Upper lobe of right lung (tissue), 1 donor: ENCODE measurements at regions not wholly inside any gene's neighbourhood (a gene's known extent, or its start where the extent isn't known, plus 50 kb on each side); places are given as distances from the start of the nearest gene placed in this dataset.
A peak's percentile ranks its signal among the peaks of the same experiment; 100 is the strongest.

Experiments used
- ATAC-seq: fragments of 200-7000 bp; cut with Tn5 transposase; one replicate; pipeline ENCODE4 v1.9.1; 2020; ENCODE audit warnings: mild to moderate bottlenecking, moderate library complexity
- DNase-seq: peaks from one replicate; pipeline ENCODE4 v3.0.0-alpha.2; 2020
- H3K27ac ChIP-seq: fragments of 200-600 bp; one replicate; pipeline ENCODE4 v1.8.0; 2022
- H3K27me3 ChIP-seq: fragments of 200-600 bp; one replicate; pipeline ENCODE4 v1.8.0; 2022; ENCODE audit warnings: mild to moderate bottlenecking
- H3K36me3 ChIP-seq: fragments of 200-600 bp; one replicate; pipeline ENCODE4 v1.8.0; 2022
- H3K4me1 ChIP-seq: fragments of 200-600 bp; one replicate; pipeline ENCODE4 v1.8.0; 2022
- H3K4me3 ChIP-seq: fragments of 200-600 bp; one replicate; pipeline ENCODE4 v1.8.0; 2022; ENCODE audit warnings: mild to moderate bottlenecking
- H3K9me3 ChIP-seq: fragments of 200-600 bp; one replicate; pipeline ENCODE4 v1.8.0; 2022
- intact Hi-C: fragments of 100-400 bp; cut with DNase I; formaldehyde crosslinking; loops from one replicate; pipeline ENCODE4 v1.11.0; 2022
- TF ChIP-seq, protein P1 (sequence below): fragments of 200-600 bp; IDR thresholded peaks from one replicate; pipeline ENCODE4 v1.8.0; 2022; ENCODE audit warnings: antibody characterized with exemption
- donor health status: DM: no; HTN: yes; CAD: no; lungs with severe emphysema.

- DNase-seq (peak; percentile 35), ATAC-seq (no peak)
- Histone ChIP-seq H3K27ac (no peak overlapping the region), H3K4me3 (no peak overlapping the region), H3K4me1 (peaks cover 14% of the 10 kb centered on the region), H3K36me3 (no peaks in the 10 kb centered on the region), H3K27me3 (no peaks in the 10 kb centered on the region), H3K9me3 (no peaks in the 10 kb centered on the region)
- intact Hi-C loops = no loop called here
- TF ChIP-seq, protein P1, sequence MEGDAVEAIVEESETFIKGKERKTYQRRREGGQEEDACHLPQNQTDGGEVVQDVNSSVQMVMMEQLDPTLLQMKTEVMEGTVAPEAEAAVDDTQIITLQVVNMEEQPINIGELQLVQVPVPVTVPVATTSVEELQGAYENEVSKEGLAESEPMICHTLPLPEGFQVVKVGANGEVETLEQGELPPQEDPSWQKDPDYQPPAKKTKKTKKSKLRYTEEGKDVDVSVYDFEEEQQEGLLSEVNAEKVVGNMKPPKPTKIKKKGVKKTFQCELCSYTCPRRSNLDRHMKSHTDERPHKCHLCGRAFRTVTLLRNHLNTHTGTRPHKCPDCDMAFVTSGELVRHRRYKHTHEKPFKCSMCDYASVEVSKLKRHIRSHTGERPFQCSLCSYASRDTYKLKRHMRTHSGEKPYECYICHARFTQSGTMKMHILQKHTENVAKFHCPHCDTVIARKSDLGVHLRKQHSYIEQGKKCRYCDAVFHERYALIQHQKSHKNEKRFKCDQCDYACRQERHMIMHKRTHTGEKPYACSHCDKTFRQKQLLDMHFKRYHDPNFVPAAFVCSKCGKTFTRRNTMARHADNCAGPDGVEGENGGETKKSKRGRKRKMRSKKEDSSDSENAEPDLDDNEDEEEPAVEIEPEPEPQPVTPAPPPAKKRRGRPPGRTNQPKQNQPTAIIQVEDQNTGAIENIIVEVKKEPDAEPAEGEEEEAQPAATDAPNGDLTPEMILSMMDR = no peak
Measured at GRCh38 chr2:42843131-42843530, 50.7 kb upstream of the HAAO start.

GRCh38 chr2:42842466-42842865 is 50.1 kb upstream of the HAAO start:
- intact Hi-C loops = no loop called here
- Histone ChIP-seq H3K4me3 (no peak overlapping the region), H3K9me3 (no peaks in the 10 kb centered on the region), H3K27ac (no peak overlapping the region), H3K27me3 (no peaks in the 10 kb centered on the region), H3K36me3 (no peaks in the 10 kb centered on the region), H3K4me1 (peaks cover 14% of the 10 kb centered on the region)
- TF ChIP-seq, protein P1 = no peak
- ATAC-seq (no peak), DNase-seq (peak; percentile 11)
